Nephron progenitor cell (in vitro differentiated cells): ENCODE measurements at regions not wholly inside any gene's neighbourhood (a gene's known extent, or its start where the extent isn't known, plus 50 kb on each side); places are given as distances from the start of the nearest gene placed in this dataset.

ENCODE experiments used
- DNase-seq: peaks from one replicate; pipeline ENCODE4 v3.0.0; 2021
- H3K27ac Mint-ChIP-seq: 2 replicates; pipeline ENCODE4 v1.8.0; 2021; ENCODE audit warnings: mild to moderate bottlenecking, moderate library complexity, mixed read lengths
- H3K27me3 Mint-ChIP-seq: 2 replicates; pipeline ENCODE4 v1.8.0; 2021; ENCODE audit warnings: mild to moderate bottlenecking, low read depth, mixed read lengths; ENCODE audit not compliant: poor library complexity
- H3K36me3 Mint-ChIP-seq: 2 replicates; pipeline ENCODE4 v1.8.0; 2021; ENCODE audit warnings: low read depth, mixed read lengths
- H3K4me1 Mint-ChIP-seq: 2 replicates; pipeline ENCODE4 v1.8.0; 2021; ENCODE audit warnings: mixed read lengths
- H3K4me3 Mint-ChIP-seq: 2 replicates; pipeline ENCODE4 v1.8.0; 2021; ENCODE audit warnings: mild to moderate bottlenecking, moderate library complexity, mixed read lengths
- H3K9me3 Mint-ChIP-seq: 2 replicates; pipeline ENCODE4 v1.8.0; 2021; ENCODE audit warnings: mild to moderate bottlenecking, moderate library complexity, mixed read lengths
- CTCF ChIP-seq: fragments of 200-600 bp; sonication (generic); IDR thresholded peaks from 2 replicates; pipeline ENCODE4 v1.5.0; 2021; ENCODE audit warnings: antibody characterized with exemption

- no peak for DNase-seq
- Mint-ChIP-seq H3K27ac (no peak overlapping the region), H3K9me3 (peaks cover 52% of the 10 kb centered on the region), H3K4me1 (no peaks in the 10 kb centered on the region), H3K36me3 (peaks cover 12% of the 10 kb centered on the region), H3K4me3 (no peak overlapping the region), H3K27me3 (peaks cover 9% of the 10 kb centered on the region)
- TF ChIP-seq CTCF: no peak
Measured at GRCh38 chr7:68914006-68914405, 684.3 kb upstream of the AUTS2 start.

DNA sequence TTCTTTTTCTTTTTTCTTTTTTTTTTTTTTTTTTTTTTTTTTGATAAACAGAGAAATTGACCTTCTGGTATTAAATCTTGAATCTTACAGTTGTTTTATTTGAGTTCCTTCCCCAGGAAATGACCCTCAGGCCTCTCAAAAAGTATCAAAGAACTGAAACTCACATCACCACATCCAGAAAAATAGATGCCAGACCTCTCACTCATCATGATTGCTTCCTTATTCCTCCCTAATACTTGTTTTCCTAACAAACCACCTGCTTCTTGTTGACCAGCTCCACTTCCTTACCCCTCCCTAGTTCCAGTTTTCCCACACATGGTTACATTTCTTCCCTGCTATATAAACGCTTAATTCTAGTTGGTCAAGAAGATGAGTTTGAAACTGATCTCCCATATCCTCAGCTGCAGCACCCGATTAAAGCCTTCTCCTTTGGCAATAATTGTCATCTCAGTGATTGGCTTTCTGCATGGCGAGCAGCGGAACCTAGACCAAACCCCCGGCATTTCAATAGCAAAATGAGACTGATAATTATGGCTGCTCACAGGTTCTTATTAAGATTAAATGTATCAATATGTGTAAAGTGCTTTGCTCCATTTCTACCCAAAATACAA lies 681.1 kb upstream of the AUTS2 start:
- no peak for DNase-seq
- peaks cover 8% of the 10 kb centered on the region for H3K27me3 Mint-ChIP-seq
- H3K36me3 Mint-ChIP-seq: peaks cover 19% of the 10 kb centered on the region
- H3K27ac Mint-ChIP-seq: no peak overlapping the region
- peaks cover 68% of the 10 kb centered on the region for H3K9me3 Mint-ChIP-seq
- no peaks in the 10 kb centered on the region for H3K4me1 Mint-ChIP-seq
- no peak overlapping the region for H3K4me3 Mint-ChIP-seq
- no peak for TF ChIP-seq CTCF

GRCh38 chr7:68918621-68919020 lies 679.7 kb upstream of the AUTS2 start:
- H3K4me3 Mint-ChIP-seq: no peak overlapping the region
- H3K36me3 Mint-ChIP-seq: peaks cover 19% of the 10 kb centered on the region
- no peak overlapping the region for H3K27ac Mint-ChIP-seq
- DNase-seq: no peak
- no peak for TF ChIP-seq CTCF
- H3K27me3 Mint-ChIP-seq: peaks cover 10% of the 10 kb centered on the region
- H3K9me3 Mint-ChIP-seq: peaks cover 76% of the 10 kb centered on the region
- no peaks in the 10 kb centered on the region for H3K4me1 Mint-ChIP-seq

- no peak for TF ChIP-seq CTCF
- peaks cover 17% of the 10 kb centered on the region for H3K27me3 Mint-ChIP-seq
- H3K4me3 Mint-ChIP-seq: no peak overlapping the region
- no peak overlapping the region for H3K27ac Mint-ChIP-seq
- peaks cover 9% of the 10 kb centered on the region for H3K36me3 Mint-ChIP-seq
- no peak for DNase-seq
- peaks cover 53% of the 10 kb centered on the region for H3K9me3 Mint-ChIP-seq
- no peaks in the 10 kb centered on the region for H3K4me1 Mint-ChIP-seq
Measured at GRCh38 chr7:68922850-68923249, 675.4 kb upstream of the AUTS2 start.

- H3K4me1 Mint-ChIP-seq: no peaks in the 10 kb centered on the region
- H3K36me3 Mint-ChIP-seq: peaks cover 7% of the 10 kb centered on the region
- H3K9me3 Mint-ChIP-seq: peaks cover 35% of the 10 kb centered on the region
- no peak for DNase-seq
- no peak for TF ChIP-seq CTCF
- no peak overlapping the region for H3K27ac Mint-ChIP-seq
- no peak overlapping the region for H3K4me3 Mint-ChIP-seq
- H3K27me3 Mint-ChIP-seq: peaks cover 11% of the 10 kb centered on the region
Measured at GRCh38 chr7:68925241-68925640, 673.0 kb upstream of the AUTS2 start.

- Mint-ChIP-seq H3K9me3 (peaks cover 22% of the 10 kb centered on the region), H3K4me1 (no peaks in the 10 kb centered on the region), H3K27ac (no peak overlapping the region), H3K27me3 (peaks cover 14% of the 10 kb centered on the region), H3K36me3 (no peaks in the 10 kb centered on the region), H3K4me3 (no peak overlapping the region)
- no peak for TF ChIP-seq CTCF
- no peak for DNase-seq
Measured at GRCh38 chr7:68929781-68930261, 668.5 kb upstream of the AUTS2 start.
